ENCODE measurements at regions not wholly inside any gene's neighbourhood (a gene's known extent, or its start where the extent isn't known, plus 50 kb on each side); places are given as distances from the start of the nearest gene placed in this dataset.

- H2AFZ ChIP-seq (ENCODE audit: low read length): no peak overlapping the region
- no peaks in the 10 kb centered on the region for H3K27me3 ChIP-seq (ENCODE audit: insufficient read depth, low read length)
- no peaks in the 10 kb centered on the region for H3K4me1 ChIP-seq (ENCODE audit: insufficient read depth, low read length, severe bottlenecking)
- H3K27ac ChIP-seq (ENCODE audit: low read depth, low read length, poor library complexity, severe bottlenecking): no peak overlapping the region
- no peak overlapping the region for H3K4me2 ChIP-seq (ENCODE audit: low read length)
- H3F3A ChIP-seq (ENCODE audit: insufficient read depth, low read length): no peaks in the 10 kb centered on the region
- H4K20me1 ChIP-seq (ENCODE audit: insufficient read depth, low read length): no peaks in the 10 kb centered on the region
- H3K9me2 ChIP-seq (ENCODE audit: low read depth, low read length): no peaks in the 10 kb centered on the region
- H3K36me3 ChIP-seq (ENCODE audit: insufficient read depth, low read length): no peaks in the 10 kb centered on the region; the same call in 1 of the 2 replicates
- H3K9me3 ChIP-seq (ENCODE audit: low read length): 0 out of 2 replicates have a peak, but pooled peaks cover 5% of the 10 kb centered on the region
- H3K4me3 ChIP-seq (ENCODE audit: low read depth, low read length, poor library complexity, severe bottlenecking): no peak overlapping the region
- TF ChIP-seq EZH2 (IDR thresholded peaks at IDR 0.05; ENCODE audit: borderline replicate concordance, low read length): no peak
- no peak for TF ChIP-seq CTCF (IDR thresholded peaks at IDR 0.05; ENCODE audit: low read length)
- no peaks in the 10 kb centered on the region for H3K79me2 ChIP-seq (ENCODE audit: insufficient read depth, low read length)
- no peak overlapping the region for H3K9ac ChIP-seq (ENCODE audit: low read length)
These were observed 497.5 kb upstream of the CBLB start for GRCh38 chr3:106366352-106366751.

GRCh38 chr3:106367496-106367895, 498.7 kb upstream of the CBLB start:
- H3F3A ChIP-seq (ENCODE audit: insufficient read depth, low read length): no peaks in the 10 kb centered on the region
- H4K20me1 ChIP-seq (ENCODE audit: insufficient read depth, low read length): no peaks in the 10 kb centered on the region
- no peak overlapping the region for H3K9ac ChIP-seq (ENCODE audit: low read length)
- H3K9me3 ChIP-seq (ENCODE audit: low read length): 0 out of 2 replicates have a peak, but pooled peaks cover 3% of the 10 kb centered on the region
- no peak for TF ChIP-seq EZH2 (IDR thresholded peaks at IDR 0.05; ENCODE audit: borderline replicate concordance, low read length)
- no peak for TF ChIP-seq CTCF (IDR thresholded peaks at IDR 0.05; ENCODE audit: low read length)
- H3K36me3 ChIP-seq (ENCODE audit: insufficient read depth, low read length): no peaks in the 10 kb centered on the region; the same call in 1 of the 2 replicates
- H3K9me2 ChIP-seq (ENCODE audit: low read depth, low read length): no peaks in the 10 kb centered on the region
- H3K27me3 ChIP-seq (ENCODE audit: insufficient read depth, low read length): no peaks in the 10 kb centered on the region
- no peak overlapping the region for H2AFZ ChIP-seq (ENCODE audit: low read length)
- H3K4me1 ChIP-seq (ENCODE audit: insufficient read depth, low read length, severe bottlenecking): no peaks in the 10 kb centered on the region
- no peak overlapping the region for H3K27ac ChIP-seq (ENCODE audit: low read depth, low read length, poor library complexity, severe bottlenecking)
- H3K79me2 ChIP-seq (ENCODE audit: insufficient read depth, low read length): no peaks in the 10 kb centered on the region
- no peak overlapping the region for H3K4me3 ChIP-seq (ENCODE audit: low read depth, low read length, poor library complexity, severe bottlenecking)
- no peak overlapping the region for H3K4me2 ChIP-seq (ENCODE audit: low read length)

- H2AFZ ChIP-seq (ENCODE audit: low read length): no peak overlapping the region
- TF ChIP-seq EZH2 (IDR thresholded peaks at IDR 0.05; ENCODE audit: borderline replicate concordance, low read length) (no peak), CTCF (IDR thresholded peaks at IDR 0.05; ENCODE audit: low read length) (no peak)
- H3K4me1 ChIP-seq (ENCODE audit: insufficient read depth, low read length, severe bottlenecking): no peaks in the 10 kb centered on the region
- H3K9me3 ChIP-seq (ENCODE audit: low read length): no peaks in the 10 kb centered on the region
- no peaks in the 10 kb centered on the region for H3K9me2 ChIP-seq (ENCODE audit: low read depth, low read length)
- no peaks in the 10 kb centered on the region for H3F3A ChIP-seq (ENCODE audit: insufficient read depth, low read length)
- no peaks in the 10 kb centered on the region for H3K27me3 ChIP-seq (ENCODE audit: insufficient read depth, low read length)
- no peak overlapping the region for H3K4me3 ChIP-seq (ENCODE audit: low read depth, low read length, poor library complexity, severe bottlenecking)
- H3K4me2 ChIP-seq (ENCODE audit: low read length): no peak overlapping the region
- H3K79me2 ChIP-seq (ENCODE audit: insufficient read depth, low read length): no peaks in the 10 kb centered on the region
- H3K9ac ChIP-seq (ENCODE audit: low read length): no peak overlapping the region
- H4K20me1 ChIP-seq (ENCODE audit: insufficient read depth, low read length): no peaks in the 10 kb centered on the region
- no peaks in the 10 kb centered on the region for H3K36me3 ChIP-seq (ENCODE audit: insufficient read depth, low read length)
- H3K27ac ChIP-seq (ENCODE audit: low read depth, low read length, poor library complexity, severe bottlenecking): no peak overlapping the region
These were observed 502.6 kb upstream of the CBLB start for GRCh38 chr3:106371221-106371970.

All from OCI-LY1 (cell line).